ENCODE measurements at regions not wholly inside any gene's neighbourhood (a gene's known extent, or its start where the extent isn't known, plus 50 kb on each side); places are given as distances from the start of the nearest gene placed in this dataset.

DNA sequence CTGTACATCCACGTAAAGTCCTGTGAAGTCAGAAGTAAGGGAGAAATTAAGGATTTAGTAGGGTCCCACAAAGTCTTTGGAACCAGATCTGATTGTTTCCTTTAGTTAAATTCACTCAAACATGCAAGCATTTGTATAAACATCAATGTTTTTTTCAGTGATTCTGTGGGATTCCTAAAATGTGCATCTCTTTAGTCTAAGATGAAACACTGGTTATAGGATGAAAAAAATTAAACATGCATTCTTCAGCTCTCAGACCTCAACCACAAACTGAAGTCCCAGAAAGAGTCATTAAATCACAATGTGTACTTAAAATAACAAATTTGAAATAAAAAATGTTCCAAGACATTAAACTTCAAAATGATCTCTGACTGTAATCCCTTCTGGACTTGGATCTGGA lies 76.5 kb upstream of the APCDD1 start:
- no peak overlapping the region for H3K4me3 ChIP-seq (ENCODE audit: low read depth in 2 of 2, low read length in 2 of 2)
- no peak overlapping the region for H3K27ac ChIP-seq (ENCODE audit: low read length)
- intact Hi-C loops (cut with micrococcal nuclease; ENCODE audit: unreplicated experiment) = no loop called here
- in situ Hi-C loops (cut with HindIII; ENCODE audit: low pct_unique_long_range_greater_than_20kb, low sequenced_read_pairs) = no loop called here
- H3K27me3 ChIP-seq (ENCODE audit: control insufficient read depth, insufficient read depth, low read length) = peaks cover 11% of the 10 kb centered on the region; the same call in 1 of the 2 replicates
- no TSS peak for BruUV-seq (replicated peaks)
- ATAC-seq (no peak), DNase-seq (ENCODE audit: low read depth, low spot score) (no peak)
- H3K4me1 ChIP-seq (ENCODE audit: control insufficient read depth, insufficient read depth, low read length) = no peaks in the 10 kb centered on the region
- ChIA-PET POLR2A (interaction anchor here (0.6 kb wide), 1 partner anchor 279 kb away, joined by 5 read pairs; no protein-coding TSS in a partner anchor), CTCF (interaction anchor here (0.6 kb wide), 1 partner anchor 370 kb away, joined by 4 read pairs; no protein-coding TSS in a partner anchor)
- no peaks in the 10 kb centered on the region for H3K9me3 ChIP-seq (ENCODE audit: control insufficient read depth, insufficient read depth, low read depth, low read length)
- TF ChIP-seq, protein P1, sequence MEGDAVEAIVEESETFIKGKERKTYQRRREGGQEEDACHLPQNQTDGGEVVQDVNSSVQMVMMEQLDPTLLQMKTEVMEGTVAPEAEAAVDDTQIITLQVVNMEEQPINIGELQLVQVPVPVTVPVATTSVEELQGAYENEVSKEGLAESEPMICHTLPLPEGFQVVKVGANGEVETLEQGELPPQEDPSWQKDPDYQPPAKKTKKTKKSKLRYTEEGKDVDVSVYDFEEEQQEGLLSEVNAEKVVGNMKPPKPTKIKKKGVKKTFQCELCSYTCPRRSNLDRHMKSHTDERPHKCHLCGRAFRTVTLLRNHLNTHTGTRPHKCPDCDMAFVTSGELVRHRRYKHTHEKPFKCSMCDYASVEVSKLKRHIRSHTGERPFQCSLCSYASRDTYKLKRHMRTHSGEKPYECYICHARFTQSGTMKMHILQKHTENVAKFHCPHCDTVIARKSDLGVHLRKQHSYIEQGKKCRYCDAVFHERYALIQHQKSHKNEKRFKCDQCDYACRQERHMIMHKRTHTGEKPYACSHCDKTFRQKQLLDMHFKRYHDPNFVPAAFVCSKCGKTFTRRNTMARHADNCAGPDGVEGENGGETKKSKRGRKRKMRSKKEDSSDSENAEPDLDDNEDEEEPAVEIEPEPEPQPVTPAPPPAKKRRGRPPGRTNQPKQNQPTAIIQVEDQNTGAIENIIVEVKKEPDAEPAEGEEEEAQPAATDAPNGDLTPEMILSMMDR (IDR thresholded peaks at IDR 0.05) = no peak
- TF ChIP-seq SIN3A (IDR thresholded peaks at IDR 0.05; ENCODE audit: borderline replicate concordance, insufficient read depth, low read depth, low read length) = no peak
- TF ChIP-seq POLR2AphosphoS5 (IDR thresholded peaks at IDR 0.05; ENCODE audit: low read depth, low read length) = no peak
- TF ChIP-seq, protein P2, sequence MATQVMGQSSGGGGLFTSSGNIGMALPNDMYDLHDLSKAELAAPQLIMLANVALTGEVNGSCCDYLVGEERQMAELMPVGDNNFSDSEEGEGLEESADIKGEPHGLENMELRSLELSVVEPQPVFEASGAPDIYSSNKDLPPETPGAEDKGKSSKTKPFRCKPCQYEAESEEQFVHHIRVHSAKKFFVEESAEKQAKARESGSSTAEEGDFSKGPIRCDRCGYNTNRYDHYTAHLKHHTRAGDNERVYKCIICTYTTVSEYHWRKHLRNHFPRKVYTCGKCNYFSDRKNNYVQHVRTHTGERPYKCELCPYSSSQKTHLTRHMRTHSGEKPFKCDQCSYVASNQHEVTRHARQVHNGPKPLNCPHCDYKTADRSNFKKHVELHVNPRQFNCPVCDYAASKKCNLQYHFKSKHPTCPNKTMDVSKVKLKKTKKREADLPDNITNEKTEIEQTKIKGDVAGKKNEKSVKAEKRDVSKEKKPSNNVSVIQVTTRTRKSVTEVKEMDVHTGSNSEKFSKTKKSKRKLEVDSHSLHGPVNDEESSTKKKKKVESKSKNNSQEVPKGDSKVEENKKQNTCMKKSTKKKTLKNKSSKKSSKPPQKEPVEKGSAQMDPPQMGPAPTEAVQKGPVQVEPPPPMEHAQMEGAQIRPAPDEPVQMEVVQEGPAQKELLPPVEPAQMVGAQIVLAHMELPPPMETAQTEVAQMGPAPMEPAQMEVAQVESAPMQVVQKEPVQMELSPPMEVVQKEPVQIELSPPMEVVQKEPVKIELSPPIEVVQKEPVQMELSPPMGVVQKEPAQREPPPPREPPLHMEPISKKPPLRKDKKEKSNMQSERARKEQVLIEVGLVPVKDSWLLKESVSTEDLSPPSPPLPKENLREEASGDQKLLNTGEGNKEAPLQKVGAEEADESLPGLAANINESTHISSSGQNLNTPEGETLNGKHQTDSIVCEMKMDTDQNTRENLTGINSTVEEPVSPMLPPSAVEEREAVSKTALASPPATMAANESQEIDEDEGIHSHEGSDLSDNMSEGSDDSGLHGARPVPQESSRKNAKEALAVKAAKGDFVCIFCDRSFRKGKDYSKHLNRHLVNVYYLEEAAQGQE (IDR thresholded peaks at IDR 0.05; ENCODE audit: insufficient read depth in 1 of 2, low read depth in 2 of 2, low read length in 1 of 2) = no peak
- no peak for TF ChIP-seq TCF7L2 (IDR thresholded peaks at IDR 0.05; ENCODE audit: low read depth, low read length)
- H3K36me3 ChIP-seq (ENCODE audit: control insufficient read depth, insufficient read depth, low read length) = no peaks in the 10 kb centered on the region

DNA sequence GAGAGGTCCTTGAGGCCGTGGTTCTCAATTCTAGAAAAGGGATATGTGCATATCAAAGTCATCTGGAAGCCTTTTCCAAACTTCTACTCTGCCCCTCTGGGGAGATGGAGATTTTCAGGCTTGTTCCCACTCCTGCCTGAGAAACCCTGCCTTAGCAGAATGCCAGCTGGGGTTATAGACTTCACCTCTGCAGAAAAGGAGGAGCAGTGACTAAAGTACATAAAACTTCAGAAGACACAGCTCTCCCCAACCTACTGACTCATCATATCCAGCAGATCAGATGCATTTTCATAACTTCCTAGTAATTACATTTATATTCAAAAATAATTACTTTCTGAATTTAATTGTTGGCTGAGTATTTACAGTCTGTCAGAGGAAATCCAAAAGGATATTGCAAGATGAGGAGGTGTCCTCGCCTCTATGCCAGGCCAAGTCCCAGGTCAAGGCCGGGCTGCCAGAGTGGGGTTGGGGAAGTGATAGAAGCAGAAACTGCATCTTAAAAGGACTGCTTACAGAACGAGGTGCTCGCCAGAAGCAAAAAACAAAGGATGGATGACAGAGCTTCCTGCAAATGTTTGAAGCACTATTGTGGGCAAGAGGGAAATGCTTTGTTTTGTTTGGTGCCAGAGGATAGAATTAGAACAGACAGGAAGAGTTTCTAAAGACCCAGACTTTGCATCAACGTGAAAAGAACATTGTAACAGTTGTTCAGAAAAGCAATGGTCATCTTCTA lies 75.6 kb upstream of the APCDD1 start:
- TF ChIP-seq POLR2AphosphoS5 (IDR thresholded peaks at IDR 0.05; ENCODE audit: low read depth, low read length) (no peak), TCF7L2 (IDR thresholded peaks at IDR 0.05; ENCODE audit: low read depth, low read length) (no peak), SIN3A (IDR thresholded peaks at IDR 0.05; ENCODE audit: borderline replicate concordance, insufficient read depth, low read depth, low read length) (no peak)
- TF ChIP-seq, protein P2 (IDR thresholded peaks at IDR 0.05; ENCODE audit: insufficient read depth in 1 of 2, low read depth in 2 of 2, low read length in 1 of 2) = no peak
- TF ChIP-seq, protein P1 (IDR thresholded peaks at IDR 0.05) = no peak
- Histone ChIP-seq H3K9me3 (ENCODE audit: control insufficient read depth, insufficient read depth, low read depth, low read length) (no peaks in the 10 kb centered on the region), H3K27me3 (ENCODE audit: control insufficient read depth, insufficient read depth, low read length) (peaks cover 11% of the 10 kb centered on the region; the same call in 1 of the 2 replicates), H3K36me3 (ENCODE audit: control insufficient read depth, insufficient read depth, low read length) (no peaks in the 10 kb centered on the region), H3K4me3 (ENCODE audit: low read depth in 2 of 2, low read length in 2 of 2) (no peak overlapping the region), H3K4me1 (ENCODE audit: control insufficient read depth, insufficient read depth, low read length) (no peaks in the 10 kb centered on the region), H3K27ac (ENCODE audit: low read length) (no peak overlapping the region)
- in situ Hi-C loops (cut with HindIII; ENCODE audit: low pct_unique_long_range_greater_than_20kb, low sequenced_read_pairs) (no loop called here), intact Hi-C loops (cut with micrococcal nuclease; ENCODE audit: unreplicated experiment) (no loop called here)
- CTCF ChIA-PET = no interaction called here
- POLR2A ChIA-PET = no interaction called here
- no peak for DNase-seq (ENCODE audit: low read depth, low spot score)
- no peak for ATAC-seq
- no TSS peak for BruUV-seq (replicated peaks)

Measured in Panc1 (cell line).